Uterus (tissue), 2 donors: ENCODE measurements at regions not wholly inside any gene's neighbourhood (a gene's known extent, or its start where the extent isn't known, plus 50 kb on each side); places are given as distances from the start of the nearest gene placed in this dataset.

Experiments used
- CTCF ChIP-seq, 4 experiments: fragments of 200-600 bp in 2 of 4; fragments of 450-650 bp in 2 of 4; sonication (generic) in 2 of 4; IDR thresholded peaks; one replicate each; pipeline ENCODE4 v1.5.1; 2016 to 2019; ENCODE audit warnings: antibody characterized with exemption in 4 of 4, mild to moderate bottlenecking in 2 of 4, moderate library complexity in 1 of 4
- POLR2A ChIP-seq, 2 donors: fragments of 450-650 bp; IDR thresholded peaks; one replicate each; pipeline ENCODE4 v1.6.1; 2016; ENCODE audit warnings: antibody characterized with exemption in 2 of 2, mild to moderate bottlenecking in 1 of 2, moderate library complexity in 1 of 2

DNA sequence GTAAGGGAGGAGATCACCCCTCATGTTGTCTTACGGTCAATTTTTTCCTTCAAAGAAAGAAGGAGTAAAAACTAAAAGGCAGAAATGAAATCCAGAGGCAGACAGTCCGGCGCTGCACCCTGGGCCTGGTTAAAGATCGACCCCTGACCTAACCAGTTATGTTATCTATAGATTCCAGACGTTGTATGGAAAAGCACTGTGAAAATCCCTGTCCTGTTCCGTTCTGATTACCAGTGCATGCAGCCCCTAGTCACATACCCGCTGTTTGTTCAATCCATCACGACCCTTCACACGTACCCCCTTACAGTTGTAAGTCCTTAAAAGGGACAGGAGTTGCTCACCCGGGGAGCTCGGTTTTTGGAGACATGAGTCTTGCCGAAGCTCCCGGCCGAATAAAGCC, 105.6 kb upstream of the JADE1 start:
- TF ChIP-seq POLR2A (IDR thresholded peaks at IDR 0.05) (no peak), CTCF (IDR thresholded peaks at IDR 0.05) (no peak)
